KOPT-K1 (cell line): ENCODE measurements at regions not wholly inside any gene's neighbourhood (a gene's known extent, or its start where the extent isn't known, plus 50 kb on each side); places are given as distances from the start of the nearest gene placed in this dataset.

ENCODE experiments used
- H3K27ac ChIP-seq: fragments of 200-600 bp; sonication (generic); 2 replicates; pipeline ENCODE4 v1.5.1; 2016; ENCODE audit warnings: antibody characterized with exemption, mild to moderate bottlenecking, low read depth, low read length; ENCODE audit not compliant: poor library complexity, severe bottlenecking
- H3K36me3 ChIP-seq: fragments of 200-600 bp; sonication (generic); 2 replicates; pipeline ENCODE4 v1.5.1; 2017; ENCODE audit warnings: antibody characterized with exemption, mild to moderate bottlenecking, low read length, moderate library complexity; ENCODE audit not compliant: insufficient read depth
- H3K9me3 ChIP-seq: fragments of 200-600 bp; sonication (generic); 2 replicates; pipeline ENCODE4 v1.5.1; 2017; ENCODE audit warnings: antibody characterized with exemption, low read length, mild to moderate bottlenecking; ENCODE audit not compliant: insufficient read depth, poor library complexity, severe bottlenecking

DNA sequence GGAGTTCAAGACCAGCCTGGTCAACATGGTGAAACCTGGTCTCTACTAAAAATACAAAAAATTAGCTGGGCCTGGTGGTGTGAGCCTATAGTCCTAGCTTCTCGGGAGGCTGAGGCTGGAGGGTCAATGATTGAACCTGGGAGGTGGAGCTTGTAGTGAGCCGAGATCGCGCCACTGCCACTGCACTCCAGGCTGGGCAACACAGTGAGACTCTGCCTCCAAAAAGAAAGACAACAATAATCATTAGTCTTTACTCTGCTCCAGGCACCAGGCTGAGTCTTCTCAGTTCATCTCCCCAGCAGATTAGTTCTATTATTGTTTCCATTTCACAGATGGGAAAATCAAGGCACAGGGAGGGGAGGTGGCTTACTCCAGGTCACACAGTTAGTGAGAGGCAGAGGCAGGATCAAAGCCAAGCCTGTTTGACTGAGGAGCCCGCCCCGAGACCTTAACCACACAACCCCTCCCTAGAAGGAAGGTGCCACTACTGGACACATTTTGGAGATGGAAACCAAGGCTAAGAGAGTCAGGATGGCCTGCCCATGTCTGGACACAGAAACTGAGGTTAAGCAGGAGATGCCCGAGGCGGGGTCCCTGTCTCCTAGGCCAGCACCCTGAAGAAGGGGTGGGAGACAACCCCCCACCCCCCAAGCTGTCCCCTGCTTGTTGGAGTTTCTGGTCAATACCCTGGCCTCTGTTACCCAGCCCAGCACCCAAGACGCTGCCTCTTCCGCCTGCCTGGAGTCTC is 75.8 kb downstream of the CEBPB start:
- no peaks in the 10 kb centered on the region for H3K9me3 ChIP-seq
- no peaks in the 10 kb centered on the region for H3K36me3 ChIP-seq
- no peak overlapping the region for H3K27ac ChIP-seq

DNA sequence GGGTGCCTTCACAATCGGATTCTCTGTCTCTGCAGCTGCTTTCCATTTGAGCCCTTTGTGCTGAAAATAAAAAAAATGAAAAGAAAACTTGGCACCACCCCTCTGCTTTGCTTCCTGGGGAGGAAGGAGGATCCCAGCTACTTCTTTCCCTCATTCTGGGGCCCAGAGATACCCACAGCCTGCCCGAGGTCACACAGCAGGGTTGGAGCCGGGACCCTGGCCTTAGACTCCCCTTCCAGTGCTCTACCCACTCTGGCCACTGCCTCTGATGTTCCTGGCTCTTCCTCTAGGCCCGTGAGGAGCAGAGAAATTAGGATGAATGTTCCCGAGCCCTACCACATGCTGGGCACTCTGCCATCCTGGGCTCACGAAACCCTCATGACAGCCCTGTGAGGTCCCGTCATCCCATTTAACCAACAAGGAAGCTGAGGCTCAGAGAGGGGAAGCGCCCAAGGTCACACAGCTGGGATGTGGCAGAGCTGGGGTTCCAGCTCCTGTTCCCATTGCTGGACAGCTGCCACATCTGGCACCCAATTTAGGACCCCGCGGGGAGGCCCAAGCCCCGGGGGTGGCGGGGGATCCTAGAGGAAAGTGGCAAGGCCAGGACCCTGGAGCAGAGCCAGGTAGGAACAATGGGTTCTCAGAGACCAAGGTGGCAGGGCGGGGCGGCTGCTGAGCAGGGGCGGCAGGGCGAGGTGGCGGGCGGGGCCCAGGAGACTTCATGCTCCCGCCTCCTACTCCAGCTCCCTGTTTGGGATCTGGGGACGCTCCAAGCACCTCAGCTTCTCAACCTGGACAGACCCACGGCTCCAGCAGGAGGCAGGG is 76.6 kb downstream of the CEBPB start:
- H3K36me3 ChIP-seq: no peaks in the 10 kb centered on the region
- H3K9me3 ChIP-seq: no peaks in the 10 kb centered on the region
- H3K27ac ChIP-seq: no peak overlapping the region

- Histone ChIP-seq H3K9me3 (no peaks in the 10 kb centered on the region), H3K36me3 (no peaks in the 10 kb centered on the region), H3K27ac (no peak overlapping the region)
These were observed 77.2 kb downstream of the CEBPB start for GRCh38 chr20:50267866-50268219.

- H3K36me3 ChIP-seq: no peaks in the 10 kb centered on the region
- no peaks in the 10 kb centered on the region for H3K9me3 ChIP-seq
- H3K27ac ChIP-seq: no peak overlapping the region
These were observed 78.7 kb downstream of the CEBPB start for GRCh38 chr20:50269091-50270033.

- Histone ChIP-seq H3K27ac (no peak overlapping the region), H3K9me3 (no peaks in the 10 kb centered on the region), H3K36me3 (no peaks in the 10 kb centered on the region)
These were observed 79.4 kb downstream of the CEBPB start for GRCh38 chr20:50270034-50270395.

- no peaks in the 10 kb centered on the region for H3K36me3 ChIP-seq
- no peaks in the 10 kb centered on the region for H3K9me3 ChIP-seq
- no peak overlapping the region for H3K27ac ChIP-seq
These were observed 79.9 kb downstream of the CEBPB start for GRCh38 chr20:50270569-50270968.

DNA sequence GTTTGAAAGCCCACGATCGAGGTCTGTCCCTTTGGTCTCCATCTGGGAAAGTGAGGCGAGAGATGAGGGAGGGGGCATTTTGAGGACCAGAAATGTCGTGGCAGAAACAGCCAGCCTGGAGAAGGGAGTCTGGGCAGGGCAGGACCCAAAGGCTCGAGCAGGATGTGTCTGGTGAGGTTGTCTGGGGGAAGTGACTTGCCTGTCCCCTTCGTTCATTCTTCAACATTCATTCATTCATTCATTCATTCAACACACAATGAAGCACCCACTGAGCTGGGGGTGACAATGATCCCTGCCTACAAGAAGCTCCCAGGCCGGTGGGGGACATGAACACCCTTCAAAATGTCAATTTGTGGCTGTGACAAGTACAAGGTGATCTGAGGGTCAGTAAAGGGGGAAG is 80.5 kb downstream of the CEBPB start:
- Histone ChIP-seq H3K9me3 (no peaks in the 10 kb centered on the region), H3K36me3 (no peaks in the 10 kb centered on the region)

DNA sequence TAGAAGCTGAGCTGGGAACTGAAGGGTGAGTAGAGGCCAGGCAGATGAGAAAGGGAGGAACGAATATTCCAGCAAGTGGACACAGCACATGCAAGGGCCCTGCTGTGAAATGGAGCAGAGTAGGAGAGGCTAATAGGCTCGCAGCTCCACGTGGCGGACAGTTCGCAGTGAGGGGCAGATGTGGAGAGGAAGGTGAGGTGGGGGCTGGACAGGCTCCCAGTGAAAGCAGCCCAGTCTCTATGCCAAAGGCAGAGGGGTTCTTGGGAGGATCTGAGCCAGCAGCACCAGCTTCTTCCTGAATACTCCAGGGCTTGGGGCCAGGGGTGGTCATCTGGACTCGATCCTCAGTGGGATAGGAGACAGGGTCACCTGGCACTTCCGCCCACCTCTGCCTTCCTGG is 81.0 kb downstream of the CEBPB start:
- Histone ChIP-seq H3K9me3 (no peaks in the 10 kb centered on the region), H3K27ac (no peak overlapping the region), H3K36me3 (no peaks in the 10 kb centered on the region)

More for the DNA sequence above, 80.5 kb downstream of the CEBPB start:
- no peak overlapping the region for H3K27ac ChIP-seq

GRCh38 chr20:50272030-50272723 is 81.5 kb downstream of the CEBPB start:
- Histone ChIP-seq H3K9me3 (no peaks in the 10 kb centered on the region), H3K27ac (no peak overlapping the region), H3K36me3 (no peaks in the 10 kb centered on the region)

DNA sequence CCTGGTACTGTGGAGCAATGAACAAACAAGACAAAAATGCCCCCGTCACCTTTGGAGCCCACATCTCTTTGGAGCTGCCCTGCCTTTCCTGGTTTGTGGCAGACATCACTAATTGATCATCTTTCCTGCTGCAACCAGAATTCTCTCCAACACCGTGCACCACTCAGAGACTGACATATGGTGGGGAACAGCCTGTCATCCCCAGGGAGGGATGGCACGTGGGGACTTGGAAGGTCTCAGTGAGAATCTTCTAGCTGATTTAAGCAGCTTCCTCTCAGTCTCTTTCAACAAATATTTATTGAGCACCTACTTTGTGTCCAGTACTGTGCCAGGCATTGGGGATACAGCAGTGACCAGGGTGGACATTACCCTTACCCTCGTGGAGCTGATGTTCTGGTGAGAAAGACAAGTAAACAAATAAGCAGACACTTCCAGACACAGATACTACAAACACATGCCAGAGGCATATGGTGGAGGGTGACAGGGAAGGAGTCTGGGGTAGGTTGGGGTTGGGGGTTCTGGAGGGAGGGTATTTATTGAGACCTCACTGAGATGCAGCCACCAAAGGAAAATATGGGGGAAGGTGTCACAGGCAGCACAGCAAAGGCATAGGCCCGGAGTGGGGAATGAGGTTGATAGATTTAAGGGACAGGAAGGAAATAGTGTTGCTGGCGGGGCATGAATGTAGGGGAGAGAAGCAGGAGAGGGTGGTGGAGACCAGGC is 82.3 kb downstream of the CEBPB start:
- Histone ChIP-seq H3K27ac (no peak overlapping the region), H3K9me3 (no peaks in the 10 kb centered on the region), H3K36me3 (no peaks in the 10 kb centered on the region)

GRCh38 chr20:50273601-50274491 is 83.2 kb downstream of the CEBPB start:
- H3K36me3 ChIP-seq: no peaks in the 10 kb centered on the region
- H3K9me3 ChIP-seq: no peaks in the 10 kb centered on the region
- H3K27ac ChIP-seq: no peak overlapping the region

DNA sequence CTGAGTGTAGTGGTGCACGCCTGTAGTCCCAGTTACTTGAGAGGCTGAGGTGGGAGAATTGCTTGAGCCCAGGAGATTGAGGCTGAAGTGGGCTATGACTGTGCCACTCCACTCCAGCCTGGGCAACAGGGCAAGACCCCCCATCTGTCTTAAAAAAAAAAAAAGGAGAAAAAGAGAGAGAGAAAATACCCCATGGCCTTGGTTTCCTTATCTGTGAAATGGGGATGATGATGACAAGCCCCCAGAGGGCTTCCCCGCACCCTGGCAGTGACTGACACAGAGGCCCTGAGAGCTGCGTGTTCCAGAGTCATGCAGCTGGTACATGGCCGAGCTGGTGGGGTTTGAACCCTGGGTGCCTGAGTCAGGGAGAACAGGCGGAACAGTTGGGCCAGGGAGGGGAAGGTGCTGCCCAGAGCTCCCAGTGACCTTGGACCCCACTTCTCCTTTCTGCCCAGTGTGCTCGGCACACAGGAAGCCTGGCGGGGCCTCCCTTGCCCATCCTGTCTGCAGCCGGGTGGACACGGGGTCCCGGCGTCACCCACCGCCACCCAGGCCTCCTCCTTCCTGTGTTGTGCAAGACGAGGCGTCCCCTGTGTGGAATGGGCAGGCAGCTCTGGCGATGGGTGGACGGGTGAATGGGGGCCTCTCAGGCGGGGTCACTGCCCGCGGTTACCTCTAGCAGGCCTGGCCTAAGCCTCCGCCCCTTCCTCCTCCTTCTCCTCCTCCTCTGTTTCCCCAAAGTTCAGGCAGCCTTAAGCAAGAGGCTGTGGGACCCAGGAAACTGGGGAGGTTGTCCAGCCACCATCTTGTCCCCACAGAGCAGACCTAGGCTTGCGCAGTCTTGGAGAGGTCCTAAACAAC is 84.2 kb downstream of the CEBPB start:
- H3K36me3 ChIP-seq: no peaks in the 10 kb centered on the region
- H3K27ac ChIP-seq: no peak overlapping the region
- H3K9me3 ChIP-seq: no peaks in the 10 kb centered on the region
